CD4-positive, alpha-beta T cell (primary cell): ENCODE measurements at regions not wholly inside any gene's neighbourhood (a gene's known extent, or its start where the extent isn't known, plus 50 kb on each side); places are given as distances from the start of the nearest gene placed in this dataset.

ENCODE experiments used
- ATAC-seq: fragments of 200-7000 bp; cut with Tn5 transposase; one replicate; pipeline ENCODE4 v1.10.0; 2022; ENCODE audit warnings: mild to moderate bottlenecking; ENCODE audit not compliant: poor library complexity
- CTCF ChIA-PET: fragments of 350-600 bp; sonication (Branson Sonifier 250); formaldehyde crosslinking; loops from one replicate; lab custom pipeline; 2021; ENCODE audit warnings: antibody characterized with exemption, inconsistent platforms; lab: Charles Lee
- POLR2A ChIA-PET: fragments of 350-600 bp; sonication (Branson Sonifier 250); formaldehyde crosslinking; loops from one replicate; lab custom pipeline; 2021; ENCODE audit warnings: antibody characterized with exemption, inconsistent platforms; lab: Charles Lee
- DNase-seq, 14 experiments: peaks; one replicate each; pipeline ENCODE4 v3.0.0-alpha.2; 2013 to 2020; ENCODE audit warnings: mixed read lengths in 2 of 14
- H3K27ac ChIP-seq, 2 donors: one replicate each; pipeline versions ENCODE4 v1.5.1 to v1.7.0; 2013; ENCODE audit warnings: low read length in 2 of 2, low read depth in 1 of 2, mild to moderate bottlenecking in 1 of 2
- H3K27me3 ChIP-seq, 2 experiments: 1 replicate in 1 of 2; 2 replicates in 1 of 2; pipeline versions ENCODE4 v1.6.1 to v1.7.0; 2013; ENCODE audit warnings: low read length in 2 of 2, control low read depth in 1 of 2, mild to moderate bottlenecking in 1 of 2, moderate library complexity in 1 of 2; ENCODE audit not compliant: insufficient read depth in 2 of 2, control insufficient read depth in 1 of 2
- H3K36me3 ChIP-seq: one replicate; pipeline ENCODE4 v1.6.1; 2013; ENCODE audit warnings: low read length, control low read depth; ENCODE audit not compliant: insufficient read depth
- H3K4me1 ChIP-seq: one replicate; pipeline ENCODE4 v1.6.1; 2013; ENCODE audit warnings: low read length, control low read depth; ENCODE audit not compliant: insufficient read depth
- H3K4me3 ChIP-seq: one replicate; pipeline ENCODE4 v1.5.1; 2013; ENCODE audit warnings: mild to moderate bottlenecking, low read length, moderate library complexity
- H3K9me3 ChIP-seq, 2 experiments: 1 replicate in 1 of 2; 2 replicates in 1 of 2; pipeline versions ENCODE4 v1.6.1 to v1.7.0; 2013; ENCODE audit warnings: low read length in 2 of 2, mild to moderate bottlenecking in 2 of 2, control low read depth in 1 of 2, moderate library complexity in 1 of 2; ENCODE audit not compliant: control insufficient read depth in 1 of 2, insufficient read depth in 1 of 2
- H3K27ac Mint-ChIP-seq: one replicate; pipeline ENCODE4 v1.8.0; 2020; ENCODE audit warnings: mixed read lengths
- H3K27me3 Mint-ChIP-seq: one replicate; pipeline ENCODE4 v1.8.0; 2021; ENCODE audit warnings: mixed read lengths
- H3K36me3 Mint-ChIP-seq: one replicate; pipeline ENCODE4 v1.8.0; 2021; ENCODE audit warnings: low read depth, mixed read lengths
- H3K4me1 Mint-ChIP-seq: one replicate; pipeline ENCODE4 v1.8.0; 2021; ENCODE audit warnings: low read depth, mixed read lengths
- H3K4me3 Mint-ChIP-seq: one replicate; pipeline ENCODE4 v1.8.0; 2020; ENCODE audit warnings: mild to moderate bottlenecking, mixed read lengths
- H3K9me3 Mint-ChIP-seq: one replicate; pipeline ENCODE4 v1.8.0; 2020; ENCODE audit warnings: mixed read lengths
- intact Hi-C, 2 experiments: fragments of 100-400 bp; cut with DNase I in 1 of 2; cut with micrococcal nuclease in 1 of 2; formaldehyde crosslinking; loops; one replicate each; pipeline versions ENCODE4 v1.15.1 to v1.9.0; 2023 to 2025; cut with DNase I, micrococcal nuclease
- TF ChIP-seq, protein P1 (sequence below): fragments of 200-600 bp; IDR thresholded peaks from one replicate; pipeline ENCODE4 v1.8.0; 2022; ENCODE audit warnings: antibody characterized with exemption, mild to moderate bottlenecking

- DNase-seq (no peak), ATAC-seq (no peak)
- CTCF ChIA-PET: no interaction called here
- H3K36me3 ChIP-seq: no peaks in the 10 kb centered on the region
- Mint-ChIP-seq H3K9me3 (peaks cover 8% of the 10 kb centered on the region), H3K27me3 (no peaks in the 10 kb centered on the region), H3K4me3 (no peak overlapping the region), H3K36me3 (no peaks in the 10 kb centered on the region), H3K4me1 (no peaks in the 10 kb centered on the region), H3K27ac (no peak overlapping the region)
- TF ChIP-seq, protein P1, sequence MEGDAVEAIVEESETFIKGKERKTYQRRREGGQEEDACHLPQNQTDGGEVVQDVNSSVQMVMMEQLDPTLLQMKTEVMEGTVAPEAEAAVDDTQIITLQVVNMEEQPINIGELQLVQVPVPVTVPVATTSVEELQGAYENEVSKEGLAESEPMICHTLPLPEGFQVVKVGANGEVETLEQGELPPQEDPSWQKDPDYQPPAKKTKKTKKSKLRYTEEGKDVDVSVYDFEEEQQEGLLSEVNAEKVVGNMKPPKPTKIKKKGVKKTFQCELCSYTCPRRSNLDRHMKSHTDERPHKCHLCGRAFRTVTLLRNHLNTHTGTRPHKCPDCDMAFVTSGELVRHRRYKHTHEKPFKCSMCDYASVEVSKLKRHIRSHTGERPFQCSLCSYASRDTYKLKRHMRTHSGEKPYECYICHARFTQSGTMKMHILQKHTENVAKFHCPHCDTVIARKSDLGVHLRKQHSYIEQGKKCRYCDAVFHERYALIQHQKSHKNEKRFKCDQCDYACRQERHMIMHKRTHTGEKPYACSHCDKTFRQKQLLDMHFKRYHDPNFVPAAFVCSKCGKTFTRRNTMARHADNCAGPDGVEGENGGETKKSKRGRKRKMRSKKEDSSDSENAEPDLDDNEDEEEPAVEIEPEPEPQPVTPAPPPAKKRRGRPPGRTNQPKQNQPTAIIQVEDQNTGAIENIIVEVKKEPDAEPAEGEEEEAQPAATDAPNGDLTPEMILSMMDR: no peak
- intact Hi-C loops: no loop called here
- POLR2A ChIA-PET: no interaction called here
- H3K27me3 ChIP-seq: no peaks in the 10 kb centered on the region
- H3K9me3 ChIP-seq: peaks cover 0 to 5% of the 10 kb centered on the region in 2 experiments
- H3K4me1 ChIP-seq: no peaks in the 10 kb centered on the region
- no peak overlapping the region for H3K27ac ChIP-seq
- H3K4me3 ChIP-seq: no peak overlapping the region
Measured at GRCh38 chr4:19913650-19914049, 338.1 kb upstream of the SLIT2 start.

DNA sequence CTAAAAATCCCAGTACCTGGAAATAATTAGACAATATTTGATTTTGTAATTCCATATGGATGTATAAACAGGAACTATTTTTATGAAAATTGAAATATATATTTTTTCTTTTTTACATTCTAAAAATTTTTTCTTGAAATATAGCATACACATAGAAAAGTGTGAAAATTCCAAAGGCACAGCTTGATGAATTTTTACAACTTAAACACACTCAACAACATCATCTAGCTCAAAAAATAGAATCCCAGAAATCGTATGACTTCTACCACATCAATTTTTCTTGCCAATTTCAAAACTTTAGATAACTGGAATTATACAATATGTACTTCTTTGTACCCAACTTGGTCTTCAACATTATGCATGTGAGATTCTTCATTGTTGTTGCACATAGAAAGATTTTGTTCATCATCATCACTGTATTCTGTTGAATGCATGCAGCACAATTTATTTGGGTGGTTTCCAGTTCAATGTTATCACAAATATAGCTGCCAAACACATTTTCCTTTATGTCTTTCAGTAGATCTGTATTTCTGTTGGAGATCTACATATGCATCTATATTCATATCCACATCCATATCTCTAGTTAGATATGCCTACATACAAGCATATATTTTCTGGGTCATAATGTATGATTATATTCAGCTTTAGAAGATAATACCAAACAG lies 340.7 kb upstream of the SLIT2 start:
- Mint-ChIP-seq H3K27ac (no peak overlapping the region), H3K4me3 (no peak overlapping the region), H3K36me3 (no peaks in the 10 kb centered on the region), H3K4me1 (no peaks in the 10 kb centered on the region), H3K9me3 (peaks cover 8% of the 10 kb centered on the region), H3K27me3 (no peaks in the 10 kb centered on the region)
- no peaks in the 10 kb centered on the region for H3K27me3 ChIP-seq
- intact Hi-C loops: no loop called here
- no peak for ATAC-seq
- POLR2A ChIA-PET: no interaction called here
- no peaks in the 10 kb centered on the region for H3K4me1 ChIP-seq
- no peak overlapping the region for H3K27ac ChIP-seq
- no peaks in the 10 kb centered on the region for H3K36me3 ChIP-seq
- CTCF ChIA-PET: no interaction called here
- TF ChIP-seq, protein P1: no peak
- H3K9me3 ChIP-seq: peaks cover 0 to 5% of the 10 kb centered on the region in 2 experiments
- DNase-seq: no peak
- no peak overlapping the region for H3K4me3 ChIP-seq

DNA sequence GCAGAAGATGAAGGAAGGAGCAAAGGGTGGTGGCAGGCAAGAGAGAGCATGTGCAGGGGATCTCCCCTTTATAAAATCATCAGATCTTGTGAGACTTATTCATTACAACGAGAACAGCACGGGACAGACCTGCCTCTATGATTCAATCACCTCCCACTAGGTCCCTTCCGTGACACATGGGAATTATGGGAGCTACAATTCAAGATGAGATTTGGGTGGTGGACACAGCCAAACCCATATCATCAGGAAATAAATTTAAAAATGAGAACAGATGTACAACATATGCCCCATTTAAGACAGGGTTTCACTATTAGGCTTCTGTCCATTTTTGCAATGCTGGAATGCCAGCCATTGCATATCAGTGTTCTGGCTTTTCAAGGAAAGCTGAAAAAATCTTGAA lies 346.7 kb upstream of the SLIT2 start:
- H3K36me3 ChIP-seq: no peaks in the 10 kb centered on the region
- CTCF ChIA-PET: no interaction called here

More for the DNA sequence above, 346.7 kb upstream of the SLIT2 start:
- Mint-ChIP-seq H3K27ac (no peak overlapping the region), H3K27me3 (no peaks in the 10 kb centered on the region), H3K36me3 (no peaks in the 10 kb centered on the region), H3K9me3 (peaks cover 15% of the 10 kb centered on the region), H3K4me1 (no peaks in the 10 kb centered on the region), H3K4me3 (no peak overlapping the region)
- Histone ChIP-seq H3K4me1 (no peaks in the 10 kb centered on the region), H3K4me3 (no peak overlapping the region), H3K27ac (no peak overlapping the region), H3K27me3 (no peaks in the 10 kb centered on the region), H3K9me3 (no peaks in the 10 kb centered on the region)
- intact Hi-C loops: no loop called here
- DNase-seq (no peak), ATAC-seq (no peak)
- POLR2A ChIA-PET: no interaction called here
- TF ChIP-seq, protein P1: no peak
